ENCODE measurements at regions not wholly inside any gene's neighbourhood (a gene's known extent, or its start where the extent isn't known, plus 50 kb on each side); places are given as distances from the start of the nearest gene placed in this dataset.

DNA sequence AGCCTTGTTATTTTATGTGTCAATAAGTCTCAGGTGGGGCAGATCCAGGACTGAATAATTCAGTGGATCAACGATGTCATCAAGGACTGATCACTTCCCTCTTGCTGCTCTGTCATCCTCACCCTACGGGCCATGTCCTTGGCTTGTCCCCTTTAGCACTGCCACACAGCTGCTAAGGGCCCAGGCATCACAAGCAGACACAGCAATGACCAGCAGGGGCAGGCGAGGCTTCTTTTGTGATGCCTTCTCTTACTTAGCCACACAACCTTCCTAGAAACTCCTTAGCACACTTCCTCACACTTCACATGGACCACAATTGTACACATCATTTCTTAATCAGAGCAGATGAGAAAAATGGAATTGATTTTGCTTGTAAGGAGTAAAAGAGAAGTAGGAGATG, 356.3 kb upstream of the SOX9 start:
- no peak for FAIRE-seq
- no peak overlapping the region for H2AFZ ChIP-seq (ENCODE audit: low read depth, low read length)
- H3K4me3 ChIP-seq (replicated peaks in 1 of 3; ENCODE audit: insufficient read depth in 1 of 3, low read depth in 1 of 3, low read length in 3 of 3): no peak overlapping the region
- no peaks in the 10 kb centered on the region for H3K9me3 ChIP-seq (replicated peaks; ENCODE audit: control insufficient read depth, insufficient read depth, low read length)
- H3K9ac ChIP-seq (replicated peaks; ENCODE audit: extremely low read depth, insufficient read depth, low read length): no peak overlapping the region
- no TSS peak for BruUV-seq (replicated peaks)
- dilution Hi-C loops (cut with MboI; ENCODE audit: extremely low pct_ligation_motif_present, low sequenced_read_pairs) (no loop called here), intact Hi-C loops (cut with micrococcal nuclease) (no loop called here)
- ChIA-PET POLR2A (no interaction called here), CTCF (no interaction called here)
- no peak overlapping the region for H3K27ac ChIP-seq (ENCODE audit: insufficient read depth, low read depth, low read length)
- H3K4me2 ChIP-seq (ENCODE audit: insufficient read depth, low read length): no peak overlapping the region
- TF ChIP-seq POLR2AphosphoS5 (IDR thresholded peaks at IDR 0.05; ENCODE audit: insufficient read depth, low read depth, low read length) (no peak), FOS (IDR thresholded peaks at IDR 0.05; ENCODE audit: borderline replicate concordance, insufficient read depth, low read length) (no peak), JUN (IDR thresholded peaks at IDR 0.05; ENCODE audit: borderline replicate concordance, insufficient read depth, insufficient read length, low read depth) (no peak), POLR2A (IDR thresholded peaks at IDR 0.05; ENCODE audit: low read depth, low read length) (no peak), EZH2 (IDR thresholded peaks at IDR 0.05; ENCODE audit: borderline replicate concordance, low read depth, low read length, severe bottlenecking) (no peak), MYC (IDR thresholded peaks at IDR 0.05; ENCODE audit: low read depth, low read length) (no peak), GATA2 (IDR thresholded peaks at IDR 0.05; ENCODE audit: insufficient read depth, insufficient read length, low read depth, low read length) (no peak)
- TF ChIP-seq, protein P1, sequence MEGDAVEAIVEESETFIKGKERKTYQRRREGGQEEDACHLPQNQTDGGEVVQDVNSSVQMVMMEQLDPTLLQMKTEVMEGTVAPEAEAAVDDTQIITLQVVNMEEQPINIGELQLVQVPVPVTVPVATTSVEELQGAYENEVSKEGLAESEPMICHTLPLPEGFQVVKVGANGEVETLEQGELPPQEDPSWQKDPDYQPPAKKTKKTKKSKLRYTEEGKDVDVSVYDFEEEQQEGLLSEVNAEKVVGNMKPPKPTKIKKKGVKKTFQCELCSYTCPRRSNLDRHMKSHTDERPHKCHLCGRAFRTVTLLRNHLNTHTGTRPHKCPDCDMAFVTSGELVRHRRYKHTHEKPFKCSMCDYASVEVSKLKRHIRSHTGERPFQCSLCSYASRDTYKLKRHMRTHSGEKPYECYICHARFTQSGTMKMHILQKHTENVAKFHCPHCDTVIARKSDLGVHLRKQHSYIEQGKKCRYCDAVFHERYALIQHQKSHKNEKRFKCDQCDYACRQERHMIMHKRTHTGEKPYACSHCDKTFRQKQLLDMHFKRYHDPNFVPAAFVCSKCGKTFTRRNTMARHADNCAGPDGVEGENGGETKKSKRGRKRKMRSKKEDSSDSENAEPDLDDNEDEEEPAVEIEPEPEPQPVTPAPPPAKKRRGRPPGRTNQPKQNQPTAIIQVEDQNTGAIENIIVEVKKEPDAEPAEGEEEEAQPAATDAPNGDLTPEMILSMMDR (IDR thresholded peaks at IDR 0.05; ENCODE audit: extremely low read depth in 1 of 2, insufficient read depth in 1 of 2, low read depth in 1 of 2, low read length in 2 of 2): no peak
- TF ChIP-seq, protein P2, sequence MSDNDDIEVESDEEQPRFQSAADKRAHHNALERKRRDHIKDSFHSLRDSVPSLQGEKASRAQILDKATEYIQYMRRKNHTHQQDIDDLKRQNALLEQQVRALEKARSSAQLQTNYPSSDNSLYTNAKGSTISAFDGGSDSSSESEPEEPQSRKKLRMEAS (IDR thresholded peaks at IDR 0.05; ENCODE audit: insufficient read depth, insufficient read length): no peak
- no peak for DNase-seq (ENCODE audit: low read depth, low spot score)
- no peaks in the 10 kb centered on the region for H3K79me2 ChIP-seq (ENCODE audit: control insufficient read depth, insufficient read depth, low read length)
- no peaks in the 10 kb centered on the region for H4K20me1 ChIP-seq (replicated peaks; ENCODE audit: control insufficient read depth, extremely low read depth, insufficient read depth, low read length)
- H3K4me1 ChIP-seq (ENCODE audit: control insufficient read depth, extremely low read depth, insufficient read depth, low read length): no peaks in the 10 kb centered on the region
- H3K27me3 ChIP-seq (ENCODE audit: control insufficient read depth in 2 of 2, insufficient read depth in 2 of 2, low read length in 2 of 2): no peaks in the 10 kb centered on the region
- no peaks in the 10 kb centered on the region for H3K36me3 ChIP-seq (ENCODE audit: control insufficient read depth in 2 of 2, extremely low read depth in 1 of 2, insufficient read depth in 2 of 2, low read length in 2 of 2)
- H3K9me1 ChIP-seq (replicated peaks; ENCODE audit: control insufficient read depth, extremely low read depth, insufficient read depth, low read length): no peaks in the 10 kb centered on the region

Data from endothelial cell of umbilical vein (primary cell).